GM12878 (cell line): ENCODE measurements at regions not wholly inside any gene's neighbourhood (a gene's known extent, or its start where the extent isn't known, plus 50 kb on each side); places are given as distances from the start of the nearest gene placed in this dataset.

Experiments
- ATAC-seq: fragments of 200-7000 bp; cut with Tn5 transposase; 3 replicates; pipeline ENCODE4 v1.9.1; 2020; ENCODE audit warnings: mild to moderate bottlenecking, moderate library complexity
- BruUV-seq: library from RNA; stranded (reverse); fragments of 400-500 nt; replicated peaks from 2 replicates; lab custom pipeline; 2021; lab: Mats Ljungman, UMichigan
- CTCF ChIA-PET: fragments of 300-600 bp; sonication (Branson Sonifier 250); formaldehyde crosslinking; extraction: SDS; loops from one replicate; lab custom pipeline; 2021; ENCODE audit warnings: inconsistent platforms; lab: Yijun Ruan, JAX
- POLR2A ChIA-PET: fragments of 350-600 bp; formaldehyde crosslinking; extraction: SDS; loops from one replicate; lab custom pipeline; 2021; ENCODE audit warnings: inconsistent platforms; lab: Charles Lee
- RAD21 ChIA-PET: fragments of 300-600 bp; sonication (Branson Sonifier 250); formaldehyde crosslinking; loops from one replicate; lab custom pipeline; 2023; ENCODE audit warnings: antibody characterized with exemption; ENCODE audit not compliant: unreplicated experiment; lab: Charles Lee
- SMC1A ChIA-PET: fragments of 300-600 bp; sonication (Branson Sonifier 250); formaldehyde crosslinking; loops from one replicate; lab custom pipeline; 2023; ENCODE audit not compliant: unreplicated experiment, uncharacterized antibody; lab: Charles Lee
- DNase-seq: peaks from one replicate; pipeline ENCODE4 v3.0.0-alpha.2; 2011; ENCODE audit warnings: low read depth, low spot score
- FAIRE-seq: peaks from 3 replicates; lab custom pipeline; 2011; peaks lifted over from hg19 to GRCh38; lab: Jason Lieb, UNC
- H2AFZ ChIP-seq: 2 replicates; pipeline ENCODE4 v1.6.0; 2011; ENCODE audit warnings: low read depth, low read length, control low read depth; ENCODE audit not compliant: control insufficient read depth
- H3K27ac ChIP-seq: 2 replicates; pipeline ENCODE4 v1.5.1; 2011; ENCODE audit warnings: control low read depth; ENCODE audit not compliant: control insufficient read depth, insufficient read depth
- H3K27me3 ChIP-seq, 2 experiments: replicated peaks in 1 of 2; 2 replicates each; pipeline versions ENCODE4 v1.6.0 to v1.6.1; 2011; ENCODE audit warnings: low read length in 1 of 2; ENCODE audit not compliant: control insufficient read depth in 2 of 2, insufficient read depth in 2 of 2
- H3K36me3 ChIP-seq, 2 experiments: 2 replicates each; pipeline ENCODE4 v1.5.1; 2011; ENCODE audit warnings: low read length in 1 of 2; ENCODE audit not compliant: control insufficient read depth in 2 of 2, insufficient read depth in 2 of 2
- H3K4me1 ChIP-seq: 2 replicates; pipeline ENCODE4 v1.6.1; 2011; ENCODE audit warnings: mild to moderate bottlenecking, low read length, moderate library complexity, mixed read lengths; ENCODE audit not compliant: control insufficient read depth, insufficient read depth
- H3K4me2 ChIP-seq: 2 replicates; pipeline ENCODE4 v1.6.0; 2011; ENCODE audit warnings: control low read depth; ENCODE audit not compliant: control insufficient read depth, insufficient read depth
- H3K4me3 ChIP-seq: fragments of 200-600 bp; sonication (generic); 2 replicates; pipeline ENCODE4 v1.5.1; 2016
- H3K79me2 ChIP-seq: 2 replicates; pipeline ENCODE4 v1.6.0; 2011; ENCODE audit warnings: low read length; ENCODE audit not compliant: control insufficient read depth, insufficient read depth
- H3K9ac ChIP-seq: 2 replicates; pipeline ENCODE4 v1.8.0; 2011; ENCODE audit warnings: low read length, control low read depth, mixed read lengths; ENCODE audit not compliant: control insufficient read depth, insufficient read depth
- H3K9me3 ChIP-seq: replicated peaks from 3 replicates; pipeline ENCODE4 v1.5.1; 2011; ENCODE audit warnings: mild to moderate bottlenecking, low read length; ENCODE audit not compliant: control insufficient read depth, insufficient read depth
- H4K20me1 ChIP-seq: 2 replicates; pipeline ENCODE4 v1.6.0; 2011; ENCODE audit not compliant: control insufficient read depth, insufficient read depth
- ETV6 ChIP-seq, 2 experiments: fragments of 450-650 bp in 1 of 2; IDR thresholded peaks in 1 of 2; conservative IDR thresholded peaks in 1 of 2; 2 replicates each; pipeline ENCODE4 v1.6.1; 2014; ENCODE audit warnings: antibody characterized with exemption in 1 of 2, borderline replicate concordance in 1 of 2, low read depth in 1 of 2, mild to moderate bottlenecking in 1 of 2, moderate library complexity in 1 of 2
- FOXK2 ChIP-seq: fragments of 450-650 bp; IDR thresholded peaks from 2 replicates; pipeline ENCODE4 v1.6.1; 2017; ENCODE audit warnings: mild to moderate bottlenecking, moderate library complexity
- MEF2A ChIP-seq: IDR thresholded peaks from 2 replicates; pipeline ENCODE4 v1.6.1; 2011; ENCODE audit warnings: low read depth, mild to moderate bottlenecking, low read length, moderate library complexity; ENCODE audit not compliant: insufficient read depth
- MYC ChIP-seq: IDR thresholded peaks from 2 replicates; pipeline ENCODE4 v1.6.1; 2011; ENCODE audit warnings: mild to moderate bottlenecking, low read length, moderate library complexity, inconsistent platforms; ENCODE audit not compliant: insufficient read depth, insufficient replicate concordance, insufficient read length, severe bottlenecking
- SREBF1 ChIP-seq: IDR thresholded peaks from 2 replicates; pipeline ENCODE4 v1.6.1; 2012; ENCODE audit warnings: mild to moderate bottlenecking, low read length
- STAT3 ChIP-seq: IDR thresholded peaks from 2 replicates; pipeline ENCODE4 v1.6.1; 2011; ENCODE audit warnings: low read depth, low read length, improper control_type of control experiment
- WGBS: methylation state at CpG from one replicate; pipeline ENCODE4 v1.1.6; 2016; ENCODE audit warnings: low lambda C conversion rate; ENCODE audit not compliant: insufficient replicate concordance, insufficient coverage; ENCODE audit errors: missing lambda C conversion rate; 5-methylcytosine and 5-hydroxymethylcytosine counted together
- in situ Hi-C: fragments of 300-500 bp; cut with MboI; formaldehyde crosslinking; loops from 9 replicates; pipeline ENCODE4 v1.14.3; 2018; ENCODE audit warnings: mixed read lengths
- intact Hi-C: fragments of 100-400 bp; cut with micrococcal nuclease; formaldehyde crosslinking; loops from one replicate; pipeline ENCODE4 v1.14.2; 2022; ENCODE audit not compliant: unreplicated experiment
- TF ChIP-seq, protein P1 (sequence below): IDR thresholded peaks from 2 replicates; pipeline ENCODE4 v1.6.1; 2011; ENCODE audit warnings: borderline replicate concordance, low read depth, mild to moderate bottlenecking, moderate library complexity, mixed read lengths, low read length; ENCODE audit not compliant: insufficient read depth; ENCODE audit errors: extremely low read length
- TF ChIP-seq, protein P2 (sequence below): fragments of 450-650 bp; formaldehyde crosslinking; IDR thresholded peaks from 2 replicates; pipeline ENCODE4 v1.5.0; 2022; ENCODE audit warnings: mild to moderate bottlenecking, missing genetic modification characterization

DNA sequence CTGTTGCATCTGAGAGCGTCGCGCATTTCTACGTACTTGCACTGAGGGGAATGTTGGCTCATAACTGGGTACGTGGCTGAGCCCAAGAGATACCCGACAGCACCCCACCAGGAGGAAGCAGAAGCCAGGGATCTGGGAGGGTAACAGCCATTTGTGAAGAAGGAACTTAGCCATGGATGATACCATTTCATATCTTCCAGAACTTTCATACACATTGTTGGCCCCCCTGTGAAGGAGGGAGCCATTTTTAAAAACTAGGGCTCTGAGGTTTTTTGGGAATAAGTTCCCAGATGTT, 101.4 kb upstream of the SLC44A1 start:
- no peaks in the 10 kb centered on the region for H3K27me3 ChIP-seq
- H3K4me2 ChIP-seq: no peak overlapping the region
- H3K9me3 ChIP-seq: no peaks in the 10 kb centered on the region
- 75% methylated on average over 6 of the region's 6 CpGs for WGBS
- no peak for DNase-seq
- ATAC-seq: no peak
- BruUV-seq: no TSS peak
- TF ChIP-seq STAT3: no peak
- no peak for TF ChIP-seq FOXK2
- TF ChIP-seq SREBF1: no peak
- no peak for TF ChIP-seq ETV6 (conservative IDR thresholded peaks at IDR 0.05 in 1 of 2, IDR thresholded peaks at IDR 0.05 in 1 of 2; ENCODE audit: borderline replicate concordance in 1 of 2, low read depth in 1 of 2)
- TF ChIP-seq MEF2A: no peak
- TF ChIP-seq, protein P1, sequence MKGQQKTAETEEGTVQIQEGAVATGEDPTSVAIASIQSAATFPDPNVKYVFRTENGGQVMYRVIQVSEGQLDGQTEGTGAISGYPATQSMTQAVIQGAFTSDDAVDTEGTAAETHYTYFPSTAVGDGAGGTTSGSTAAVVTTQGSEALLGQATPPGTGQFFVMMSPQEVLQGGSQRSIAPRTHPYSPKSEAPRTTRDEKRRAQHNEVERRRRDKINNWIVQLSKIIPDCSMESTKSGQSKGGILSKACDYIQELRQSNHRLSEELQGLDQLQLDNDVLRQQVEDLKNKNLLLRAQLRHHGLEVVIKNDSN: no peak
- TF ChIP-seq, protein P2, sequence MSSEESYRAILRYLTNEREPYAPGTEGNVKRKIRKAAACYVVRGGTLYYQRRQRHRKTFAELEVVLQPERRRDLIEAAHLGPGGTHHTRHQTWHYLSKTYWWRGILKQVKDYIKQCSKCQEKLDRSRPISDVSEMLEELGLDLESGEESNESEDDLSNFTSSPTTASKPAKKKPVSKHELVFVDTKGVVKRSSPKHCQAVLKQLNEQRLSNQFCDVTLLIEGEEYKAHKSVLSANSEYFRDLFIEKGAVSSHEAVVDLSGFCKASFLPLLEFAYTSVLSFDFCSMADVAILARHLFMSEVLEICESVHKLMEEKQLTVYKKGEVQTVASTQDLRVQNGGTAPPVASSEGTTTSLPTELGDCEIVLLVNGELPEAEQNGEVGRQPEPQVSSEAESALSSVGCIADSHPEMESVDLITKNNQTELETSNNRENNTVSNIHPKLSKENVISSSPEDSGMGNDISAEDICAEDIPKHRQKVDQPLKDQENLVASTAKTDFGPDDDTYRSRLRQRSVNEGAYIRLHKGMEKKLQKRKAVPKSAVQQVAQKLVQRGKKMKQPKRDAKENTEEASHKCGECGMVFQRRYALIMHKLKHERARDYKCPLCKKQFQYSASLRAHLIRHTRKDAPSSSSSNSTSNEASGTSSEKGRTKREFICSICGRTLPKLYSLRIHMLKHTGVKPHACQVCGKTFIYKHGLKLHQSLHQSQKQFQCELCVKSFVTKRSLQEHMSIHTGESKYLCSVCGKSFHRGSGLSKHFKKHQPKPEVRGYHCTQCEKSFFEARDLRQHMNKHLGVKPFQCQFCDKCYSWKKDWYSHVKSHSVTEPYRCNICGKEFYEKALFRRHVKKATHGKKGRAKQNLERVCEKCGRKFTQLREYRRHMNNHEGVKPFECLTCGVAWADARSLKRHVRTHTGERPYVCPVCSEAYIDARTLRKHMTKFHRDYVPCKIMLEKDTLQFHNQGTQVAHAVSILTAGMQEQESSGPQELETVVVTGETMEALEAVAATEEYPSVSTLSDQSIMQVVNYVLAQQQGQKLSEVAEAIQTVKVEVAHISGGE (CRISPR knock-in tag): no peak
- no peak for TF ChIP-seq MYC
- CTCF ChIA-PET: no interaction called here
- no peak overlapping the region for H3K4me3 ChIP-seq
- intact Hi-C loops: no loop called here
- no peak overlapping the region for H3K9ac ChIP-seq
- RAD21 ChIA-PET: no interaction called here
- H3K36me3 ChIP-seq: no peaks in the 10 kb centered on the region
- no peaks in the 10 kb centered on the region for H4K20me1 ChIP-seq
- H3K79me2 ChIP-seq: no peaks in the 10 kb centered on the region
- SMC1A ChIA-PET: no interaction called here
- peaks cover 2% of the 10 kb centered on the region; the same call in 1 of the 2 replicates for H3K4me1 ChIP-seq
- POLR2A ChIA-PET: no interaction called here
- in situ Hi-C loops: no loop called here
- no peak overlapping the region for H3K27ac ChIP-seq
- FAIRE-seq: no peak
- H2AFZ ChIP-seq: no peak overlapping the region
